ENCODE measurements at regions not wholly inside any gene's neighbourhood (a gene's known extent, or its start where the extent isn't known, plus 50 kb on each side); places are given as distances from the start of the nearest gene placed in this dataset.

DNA sequence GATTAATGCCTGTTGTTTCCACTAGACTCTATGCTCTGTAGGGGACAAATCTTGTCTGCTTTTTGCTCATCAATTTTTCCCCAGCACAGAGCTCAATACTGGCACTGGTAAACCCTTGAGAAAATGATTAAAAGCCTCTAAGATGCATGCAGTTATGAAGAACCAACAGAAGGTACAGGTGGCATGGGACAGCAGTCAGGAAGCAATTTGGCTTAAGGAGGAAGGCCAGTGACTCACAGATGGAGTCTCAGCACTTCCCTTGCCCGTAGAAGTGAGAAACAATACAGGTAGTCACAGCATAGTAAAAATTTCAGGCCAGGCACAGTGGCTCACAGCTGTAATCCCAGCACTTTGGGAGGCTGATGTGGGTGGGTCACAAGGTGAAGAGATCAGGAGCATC, 504.7 kb upstream of the RBFOX1 start:
- no peak overlapping the region for H3K4me2 ChIP-seq
- H3K27ac Mint-ChIP-seq: no peak overlapping the region
- H3K27me3 Mint-ChIP-seq (ENCODE audit: insufficient read depth, low read depth, poor library complexity): peaks cover 1% of the 10 kb centered on the region
- H3K9me2 ChIP-seq (ENCODE audit: insufficient read depth): no peaks in the 10 kb centered on the region
- H3K27me3 ChIP-seq (ENCODE audit: insufficient read depth): no peaks in the 10 kb centered on the region
- peaks cover 10% of the 10 kb centered on the region for H3K36me3 Mint-ChIP-seq (ENCODE audit: low read depth)
- no peak overlapping the region for H2AFZ ChIP-seq
- DNase-seq (ENCODE audit: low spot score) (no peak), ATAC-seq (no peak)
- peaks cover 10% of the 10 kb centered on the region; the same call in 1 of the 2 replicates for H3K36me3 ChIP-seq (ENCODE audit: insufficient read depth)
- no peak overlapping the region for H3K4me3 Mint-ChIP-seq
- H3K4me1 Mint-ChIP-seq: no peaks in the 10 kb centered on the region; the same call in 2 of the 3 replicates
- H3K9me3 Mint-ChIP-seq: peaks cover 82% of the 10 kb centered on the region
- H3K4me3 ChIP-seq: no peak overlapping the region
- TF ChIP-seq, protein P1, sequence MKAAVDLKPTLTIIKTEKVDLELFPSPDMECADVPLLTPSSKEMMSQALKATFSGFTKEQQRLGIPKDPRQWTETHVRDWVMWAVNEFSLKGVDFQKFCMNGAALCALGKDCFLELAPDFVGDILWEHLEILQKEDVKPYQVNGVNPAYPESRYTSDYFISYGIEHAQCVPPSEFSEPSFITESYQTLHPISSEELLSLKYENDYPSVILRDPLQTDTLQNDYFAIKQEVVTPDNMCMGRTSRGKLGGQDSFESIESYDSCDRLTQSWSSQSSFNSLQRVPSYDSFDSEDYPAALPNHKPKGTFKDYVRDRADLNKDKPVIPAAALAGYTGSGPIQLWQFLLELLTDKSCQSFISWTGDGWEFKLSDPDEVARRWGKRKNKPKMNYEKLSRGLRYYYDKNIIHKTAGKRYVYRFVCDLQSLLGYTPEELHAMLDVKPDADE (IDR thresholded peaks at IDR 0.05): no peak
- TF ChIP-seq, protein P2, sequence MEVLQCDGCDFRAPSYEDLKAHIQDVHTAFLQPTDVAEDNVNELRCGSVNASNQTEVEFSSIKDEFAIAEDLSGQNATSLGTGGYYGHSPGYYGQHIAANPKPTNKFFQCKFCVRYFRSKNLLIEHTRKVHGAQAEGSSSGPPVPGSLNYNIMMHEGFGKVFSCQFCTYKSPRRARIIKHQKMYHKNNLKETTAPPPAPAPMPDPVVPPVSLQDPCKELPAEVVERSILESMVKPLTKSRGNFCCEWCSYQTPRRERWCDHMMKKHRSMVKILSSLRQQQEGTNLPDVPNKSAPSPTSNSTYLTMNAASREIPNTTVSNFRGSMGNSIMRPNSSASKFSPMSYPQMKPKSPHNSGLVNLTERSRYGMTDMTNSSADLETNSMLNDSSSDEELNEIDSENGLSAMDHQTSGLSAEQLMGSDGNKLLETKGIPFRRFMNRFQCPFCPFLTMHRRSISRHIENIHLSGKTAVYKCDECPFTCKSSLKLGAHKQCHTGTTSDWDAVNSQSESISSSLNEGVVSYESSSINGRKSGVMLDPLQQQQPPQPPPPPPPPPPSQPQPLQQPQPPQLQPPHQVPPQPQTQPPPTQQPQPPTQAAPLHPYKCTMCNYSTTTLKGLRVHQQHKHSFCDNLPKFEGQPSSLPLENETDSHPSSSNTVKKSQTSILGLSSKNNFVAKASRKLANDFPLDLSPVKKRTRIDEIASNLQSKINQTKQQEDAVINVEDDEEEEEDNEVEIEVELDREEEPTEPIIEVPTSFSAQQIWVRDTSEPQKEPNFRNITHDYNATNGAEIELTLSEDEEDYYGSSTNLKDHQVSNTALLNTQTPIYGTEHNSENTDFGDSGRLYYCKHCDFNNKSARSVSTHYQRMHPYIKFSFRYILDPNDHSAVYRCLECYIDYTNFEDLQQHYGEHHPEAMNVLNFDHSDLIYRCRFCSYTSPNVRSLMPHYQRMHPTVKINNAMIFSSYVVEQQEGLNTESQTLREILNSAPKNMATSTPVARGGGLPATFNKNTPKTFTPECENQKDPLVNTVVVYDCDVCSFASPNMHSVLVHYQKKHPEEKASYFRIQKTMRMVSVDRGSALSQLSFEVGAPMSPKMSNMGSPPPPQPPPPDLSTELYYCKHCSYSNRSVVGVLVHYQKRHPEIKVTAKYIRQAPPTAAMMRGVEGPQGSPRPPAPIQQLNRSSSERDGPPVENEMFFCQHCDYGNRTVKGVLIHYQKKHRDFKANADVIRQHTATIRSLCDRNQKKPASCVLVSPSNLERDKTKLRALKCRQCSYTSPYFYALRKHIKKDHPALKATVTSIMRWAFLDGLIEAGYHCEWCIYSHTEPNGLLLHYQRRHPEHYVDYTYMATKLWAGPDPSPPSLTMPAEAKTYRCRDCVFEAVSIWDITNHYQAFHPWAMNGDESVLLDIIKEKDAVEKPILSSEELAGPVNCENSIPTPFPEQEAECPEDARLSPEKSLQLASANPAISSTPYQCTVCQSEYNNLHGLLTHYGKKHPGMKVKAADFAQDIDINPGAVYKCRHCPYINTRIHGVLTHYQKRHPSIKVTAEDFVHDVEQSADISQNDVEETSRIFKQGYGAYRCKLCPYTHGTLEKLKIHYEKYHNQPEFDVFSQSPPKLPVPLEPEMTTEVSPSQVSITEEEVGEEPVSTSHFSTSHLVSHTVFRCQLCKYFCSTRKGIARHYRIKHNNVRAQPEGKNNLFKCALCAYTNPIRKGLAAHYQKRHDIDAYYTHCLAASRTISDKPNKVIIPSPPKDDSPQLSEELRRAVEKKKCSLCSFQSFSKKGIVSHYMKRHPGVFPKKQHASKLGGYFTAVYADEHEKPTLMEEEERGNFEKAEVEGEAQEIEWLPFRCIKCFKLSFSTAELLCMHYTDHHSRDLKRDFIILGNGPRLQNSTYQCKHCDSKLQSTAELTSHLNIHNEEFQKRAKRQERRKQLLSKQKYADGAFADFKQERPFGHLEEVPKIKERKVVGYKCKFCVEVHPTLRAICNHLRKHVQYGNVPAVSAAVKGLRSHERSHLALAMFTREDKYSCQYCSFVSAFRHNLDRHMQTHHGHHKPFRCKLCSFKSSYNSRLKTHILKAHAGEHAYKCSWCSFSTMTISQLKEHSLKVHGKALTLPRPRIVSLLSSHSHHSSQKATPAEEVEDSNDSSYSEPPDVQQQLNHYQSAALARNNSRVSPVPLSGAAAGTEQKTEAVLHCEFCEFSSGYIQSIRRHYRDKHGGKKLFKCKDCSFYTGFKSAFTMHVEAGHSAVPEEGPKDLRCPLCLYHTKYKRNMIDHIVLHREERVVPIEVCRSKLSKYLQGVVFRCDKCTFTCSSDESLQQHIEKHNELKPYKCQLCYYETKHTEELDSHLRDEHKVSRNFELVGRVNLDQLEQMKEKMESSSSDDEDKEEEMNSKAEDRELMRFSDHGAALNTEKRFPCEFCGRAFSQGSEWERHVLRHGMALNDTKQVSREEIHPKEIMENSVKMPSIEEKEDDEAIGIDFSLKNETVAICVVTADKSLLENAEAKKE (CRISPR knock-in tag; IDR thresholded peaks at IDR 0.05): no peak
- TF ChIP-seq STAT1 (IDR thresholded peaks at IDR 0.05; ENCODE audit: unreplicated experiment) (no peak), NANOG (IDR thresholded peaks at IDR 0.05; ENCODE audit: borderline replicate concordance) (no peak), EZH2phosphoT487 (IDR thresholded peaks at IDR 0.05; ENCODE audit: unreplicated experiment) (no peak), CREB1 (CRISPR knock-in tag; IDR thresholded peaks at IDR 0.05; ENCODE audit: low read depth) (no peak), EZH2 (IDR thresholded peaks at IDR 0.05; ENCODE audit: low read depth, unreplicated experiment) (no peak), ZNF114 (CRISPR knock-in tag; IDR thresholded peaks at IDR 0.05) (no peak)
- TF ChIP-seq, protein P3, sequence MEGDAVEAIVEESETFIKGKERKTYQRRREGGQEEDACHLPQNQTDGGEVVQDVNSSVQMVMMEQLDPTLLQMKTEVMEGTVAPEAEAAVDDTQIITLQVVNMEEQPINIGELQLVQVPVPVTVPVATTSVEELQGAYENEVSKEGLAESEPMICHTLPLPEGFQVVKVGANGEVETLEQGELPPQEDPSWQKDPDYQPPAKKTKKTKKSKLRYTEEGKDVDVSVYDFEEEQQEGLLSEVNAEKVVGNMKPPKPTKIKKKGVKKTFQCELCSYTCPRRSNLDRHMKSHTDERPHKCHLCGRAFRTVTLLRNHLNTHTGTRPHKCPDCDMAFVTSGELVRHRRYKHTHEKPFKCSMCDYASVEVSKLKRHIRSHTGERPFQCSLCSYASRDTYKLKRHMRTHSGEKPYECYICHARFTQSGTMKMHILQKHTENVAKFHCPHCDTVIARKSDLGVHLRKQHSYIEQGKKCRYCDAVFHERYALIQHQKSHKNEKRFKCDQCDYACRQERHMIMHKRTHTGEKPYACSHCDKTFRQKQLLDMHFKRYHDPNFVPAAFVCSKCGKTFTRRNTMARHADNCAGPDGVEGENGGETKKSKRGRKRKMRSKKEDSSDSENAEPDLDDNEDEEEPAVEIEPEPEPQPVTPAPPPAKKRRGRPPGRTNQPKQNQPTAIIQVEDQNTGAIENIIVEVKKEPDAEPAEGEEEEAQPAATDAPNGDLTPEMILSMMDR (conservative IDR thresholded peaks at IDR 0.05; ENCODE audit: low read depth in 2 of 2): no peak
- no peaks in the 10 kb centered on the region for H4K20me1 ChIP-seq (replicated peaks; ENCODE audit: insufficient read depth)
- H3K79me2 ChIP-seq (replicated peaks; ENCODE audit: insufficient read depth): no peaks in the 10 kb centered on the region
- H3K4me1 ChIP-seq (ENCODE audit: insufficient read depth): no peaks in the 10 kb centered on the region
- no peaks in the 10 kb centered on the region for H3F3A ChIP-seq (replicated peaks; ENCODE audit: low read depth)
- H3K27ac ChIP-seq (ENCODE audit: low read depth): no peak overlapping the region
